Lower leg skin (tissue), 3 donors: ENCODE measurements at regions not wholly inside any gene's neighbourhood (a gene's known extent, or its start where the extent isn't known, plus 50 kb on each side); places are given as distances from the start of the nearest gene placed in this dataset.

Source experiments
- CTCF ChIP-seq, 3 donors: fragments of 450-650 bp; IDR thresholded peaks; one replicate each; pipeline ENCODE4 v1.5.1; 2016; ENCODE audit warnings: antibody characterized with exemption in 3 of 3, mild to moderate bottlenecking in 3 of 3, moderate library complexity in 2 of 3
- POLR2A ChIP-seq, 2 donors: fragments of 450-650 bp; IDR thresholded peaks; one replicate each; pipeline ENCODE4 v1.6.1; 2016 to 2017; ENCODE audit warnings: antibody characterized with exemption in 2 of 2, mild to moderate bottlenecking in 1 of 2, moderate library complexity in 1 of 2

- no peak for TF ChIP-seq CTCF (IDR thresholded peaks at IDR 0.05)
- no peak for TF ChIP-seq POLR2A (IDR thresholded peaks at IDR 0.05)
Observed at GRCh38 chr11:97968071-97968470, 1052.7 kb upstream of the CNTN5 start.
